Lower lobe of right lung (tissue), 2 donors: ENCODE measurements at regions not wholly inside any gene's neighbourhood (a gene's known extent, or its start where the extent isn't known, plus 50 kb on each side); places are given as distances from the start of the nearest gene placed in this dataset.

Experiments
- ATAC-seq, 2 donors: fragments of 200-7000 bp; cut with Tn5 transposase; one replicate each; pipeline ENCODE4 v1.9.1; 2020 to 2022; ENCODE audit warnings: mild to moderate bottlenecking in 2 of 2, moderate library complexity in 2 of 2
- DNase-seq: peaks from one replicate; pipeline ENCODE4 v3.0.0-alpha.2; 2020
- H3K27ac ChIP-seq: fragments of 200-600 bp; one replicate; pipeline ENCODE4 v1.8.0; 2022
- H3K27me3 ChIP-seq: fragments of 200-600 bp; one replicate; pipeline ENCODE4 v1.8.0; 2022; ENCODE audit warnings: low read depth
- H3K36me3 ChIP-seq: fragments of 200-600 bp; one replicate; pipeline ENCODE4 v1.8.0; 2022; ENCODE audit warnings: mild to moderate bottlenecking
- H3K4me1 ChIP-seq: fragments of 200-600 bp; one replicate; pipeline ENCODE4 v1.8.0; 2022
- H3K4me3 ChIP-seq: fragments of 200-600 bp; one replicate; pipeline ENCODE4 v1.8.0; 2022; ENCODE audit warnings: mild to moderate bottlenecking
- H3K9me3 ChIP-seq: fragments of 200-600 bp; one replicate; pipeline ENCODE4 v1.8.0; 2022
- CTCF ChIP-seq: fragments of 200-600 bp; IDR thresholded peaks from one replicate; pipeline ENCODE4 v1.8.0; 2022; ENCODE audit warnings: antibody characterized with exemption, mild to moderate bottlenecking
- intact Hi-C: fragments of 100-400 bp; cut with DNase I; formaldehyde crosslinking; loops from one replicate; pipeline ENCODE4 v1.11.0; 2022
- donor health status: DM: no; HTN: yes; CAD: no; lungs with severe emphysema.

GRCh38 chr2:43000242-43001054 lies 208.1 kb upstream of the HAAO start:
- Histone ChIP-seq H3K27me3 (no peaks in the 10 kb centered on the region), H3K4me3 (no peak overlapping the region), H3K4me1 (peaks cover 5% of the 10 kb centered on the region), H3K9me3 (no peaks in the 10 kb centered on the region), H3K36me3 (no peaks in the 10 kb centered on the region), H3K27ac (no peak overlapping the region)
- DNase-seq (no peak), ATAC-seq (no peak)
- intact Hi-C loops: no loop called here
- no peak for TF ChIP-seq CTCF

GRCh38 chr2:42999856-43000241 lies 207.5 kb upstream of the HAAO start:
- DNase-seq: no peak

GRCh38 chr2:42999391-42999841 lies 207.0 kb upstream of the HAAO start:
- TF ChIP-seq CTCF: no peak
- DNase-seq (no peak), ATAC-seq (no peak)
- Histone ChIP-seq H3K27ac (no peak overlapping the region), H3K4me1 (no peaks in the 10 kb centered on the region), H3K9me3 (no peaks in the 10 kb centered on the region), H3K27me3 (no peaks in the 10 kb centered on the region), H3K4me3 (no peak overlapping the region), H3K36me3 (no peaks in the 10 kb centered on the region)
- intact Hi-C loops: no loop called here

More at GRCh38 chr2:42999856-43000241, 207.5 kb upstream of the HAAO start:
- peak in 1 of 2 donors; percentile 27 for ATAC-seq
- H3K27ac ChIP-seq: no peak overlapping the region
- H3K4me1 ChIP-seq: no peaks in the 10 kb centered on the region
- H3K9me3 ChIP-seq: no peaks in the 10 kb centered on the region
- no peaks in the 10 kb centered on the region for H3K36me3 ChIP-seq
- no peak overlapping the region for H3K4me3 ChIP-seq
- intact Hi-C loops: no loop called here
- no peaks in the 10 kb centered on the region for H3K27me3 ChIP-seq
- TF ChIP-seq CTCF: no peak

- intact Hi-C loops: no loop called here
- Histone ChIP-seq H3K27ac (no peak overlapping the region), H3K27me3 (no peaks in the 10 kb centered on the region), H3K36me3 (no peaks in the 10 kb centered on the region), H3K4me1 (no peaks in the 10 kb centered on the region), H3K9me3 (no peaks in the 10 kb centered on the region), H3K4me3 (no peak overlapping the region)
- no peak for TF ChIP-seq CTCF
- DNase-seq (no peak), ATAC-seq (no peak)
These were observed 206.3 kb upstream of the HAAO start for GRCh38 chr2:42998721-42999120.

- Histone ChIP-seq H3K27me3 (no peaks in the 10 kb centered on the region), H3K36me3 (no peaks in the 10 kb centered on the region), H3K4me1 (no peaks in the 10 kb centered on the region), H3K27ac (no peak overlapping the region), H3K9me3 (no peaks in the 10 kb centered on the region), H3K4me3 (no peak overlapping the region)
- intact Hi-C loops: no loop called here
- TF ChIP-seq CTCF: no peak
- no peak for ATAC-seq
- DNase-seq: no peak
These were observed 204.1 kb upstream of the HAAO start for GRCh38 chr2:42996528-42996927.
